ENCODE measurements at regions not wholly inside any gene's neighbourhood (a gene's known extent, or its start where the extent isn't known, plus 50 kb on each side); places are given as distances from the start of the nearest gene placed in this dataset.
A peak's percentile ranks its signal among the peaks of the same experiment; 100 is the strongest.

DNA sequence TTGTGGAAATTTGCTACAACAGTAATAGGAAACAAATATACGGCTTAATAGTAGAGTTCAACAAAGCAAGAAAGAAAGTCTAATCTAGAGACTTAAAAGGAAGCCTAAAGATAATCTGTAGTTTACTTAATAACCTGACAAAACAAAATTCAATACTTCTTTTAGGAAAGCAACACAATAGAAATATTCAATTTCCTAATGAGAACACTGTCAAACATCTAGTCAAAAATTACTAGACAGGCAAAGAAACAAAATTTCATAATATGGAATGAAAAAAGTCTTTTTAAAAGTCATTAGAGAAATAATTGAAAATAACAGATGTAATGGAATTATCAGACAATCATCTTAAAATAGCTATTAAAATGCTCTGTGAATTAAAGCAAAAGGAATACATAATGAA lies 692.5 kb upstream of the ADAMTS16 start:
- no peak overlapping the region for H3K27ac ChIP-seq (replicated peaks)
- H3K4me3 ChIP-seq (replicated peaks; ENCODE audit: insufficient read depth, low read length): no peak overlapping the region
- no peaks in the 10 kb centered on the region for H3K27me3 ChIP-seq (ENCODE audit: insufficient read depth, poor library complexity, severe bottlenecking)
- DNase-seq (ENCODE audit: low read depth in 1 of 2, low spot score in 1 of 2): no peak
- TF ChIP-seq CTCF (IDR thresholded peaks at IDR 0.05; ENCODE audit: insufficient read depth, low read length): no peak
- TF ChIP-seq POLR2AphosphoS5 (IDR thresholded peaks at IDR 0.05; ENCODE audit: low read depth): no peak
- no peak for TF ChIP-seq REST (IDR thresholded peaks at IDR 0.05; ENCODE audit: insufficient replicate concordance, low read depth)

DNA sequence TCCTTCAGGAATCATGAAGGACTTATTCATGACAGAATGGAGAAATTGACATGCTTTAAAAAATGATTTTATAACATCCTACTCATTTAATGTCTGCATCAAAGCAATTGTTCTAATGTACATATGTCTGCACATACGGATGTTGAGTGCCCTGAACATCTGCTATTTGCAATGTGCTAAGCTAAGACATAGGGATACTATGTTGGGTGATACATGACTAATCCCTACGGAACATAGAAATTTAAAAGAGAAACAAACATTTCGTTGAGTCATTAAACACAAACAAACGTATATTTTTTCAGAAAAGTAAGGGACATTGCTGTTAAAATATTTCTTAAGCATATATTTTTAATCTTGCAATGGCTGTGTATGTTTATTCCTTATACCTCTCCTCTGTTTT lies 686.5 kb upstream of the ADAMTS16 start:
- no peak for TF ChIP-seq CTCF (IDR thresholded peaks at IDR 0.05; ENCODE audit: insufficient read depth, low read length)
- no peak for TF ChIP-seq GABPA (IDR thresholded peaks at IDR 0.05; ENCODE audit: low read depth)
- TF ChIP-seq POLR2AphosphoS5 (IDR thresholded peaks at IDR 0.05; ENCODE audit: low read depth): no peak
- TF ChIP-seq SPI1 (IDR thresholded peaks at IDR 0.05; ENCODE audit: borderline replicate concordance, low read depth): no peak
- no peak for TF ChIP-seq REST (IDR thresholded peaks at IDR 0.05; ENCODE audit: insufficient replicate concordance, low read depth)

GRCh38 chr5:4479426-4479825 lies 660.7 kb upstream of the ADAMTS16 start:
- DNase-seq (ENCODE audit: low read depth in 1 of 2, low spot score in 1 of 2): peak in 1 of 2 experiments; percentile 11
- Histone ChIP-seq H3K4me3 (replicated peaks; ENCODE audit: insufficient read depth, low read length) (no peak overlapping the region), H3K27ac (replicated peaks) (no peak overlapping the region), H3K27me3 (ENCODE audit: insufficient read depth, poor library complexity, severe bottlenecking) (no peaks in the 10 kb centered on the region)
- TF ChIP-seq CTCF (IDR thresholded peaks at IDR 0.05; ENCODE audit: insufficient read depth, low read length) (no peak), SPI1 (IDR thresholded peaks at IDR 0.05; ENCODE audit: borderline replicate concordance, low read depth) (peak; percentile 36; the same call in 1 of the 2 replicates)

More for the DNA sequence above, 686.5 kb upstream of the ADAMTS16 start:
- DNase-seq (ENCODE audit: low read depth in 1 of 2, low spot score in 1 of 2): no peak
- no peaks in the 10 kb centered on the region for H3K27me3 ChIP-seq (ENCODE audit: insufficient read depth, poor library complexity, severe bottlenecking)
- no peak overlapping the region for H3K27ac ChIP-seq (replicated peaks)
- no peak overlapping the region for H3K4me3 ChIP-seq (replicated peaks; ENCODE audit: insufficient read depth, low read length)

DNA sequence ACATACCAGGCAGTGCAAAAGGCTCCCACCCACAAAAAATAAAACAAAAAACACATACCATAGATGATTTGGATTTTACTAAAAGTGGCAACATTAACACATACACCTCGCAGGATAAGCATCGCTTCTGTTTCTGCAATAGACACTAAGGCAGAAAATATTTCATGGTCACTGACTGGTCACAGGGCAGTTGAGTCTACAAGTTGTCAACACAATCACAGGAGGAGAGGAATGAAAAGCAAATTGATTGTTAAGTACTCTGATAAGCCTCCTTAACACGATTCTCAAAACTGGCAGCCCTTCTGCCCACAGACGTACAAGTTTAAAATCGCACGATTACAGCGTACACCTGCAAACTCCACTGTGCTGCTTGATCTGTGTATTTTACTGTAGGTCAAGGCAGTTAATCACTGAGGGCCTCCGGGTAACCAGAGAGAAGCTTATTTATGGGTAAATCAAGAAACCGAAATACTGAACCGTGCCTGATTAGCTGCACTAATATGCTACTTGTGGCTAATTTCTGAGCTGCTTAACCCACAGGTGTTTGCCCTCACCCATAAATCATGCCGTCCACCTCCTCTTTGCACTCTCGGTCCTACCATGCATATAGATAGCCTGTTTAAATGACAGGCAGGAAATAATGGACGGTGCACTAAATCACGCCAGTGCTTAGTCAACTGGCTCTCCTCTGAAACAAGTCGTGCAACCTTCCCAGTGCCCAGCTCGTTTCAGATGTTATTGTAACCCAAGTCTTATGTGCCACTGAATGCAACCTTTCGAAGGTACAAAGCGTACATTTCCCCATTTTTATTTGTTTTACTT lies 659.4 kb upstream of the ADAMTS16 start:
- TF ChIP-seq SPI1 (IDR thresholded peaks at IDR 0.05; ENCODE audit: borderline replicate concordance, low read depth): no peak
- TF ChIP-seq POLR2AphosphoS5 (IDR thresholded peaks at IDR 0.05; ENCODE audit: low read depth): no peak
- TF ChIP-seq GABPA (IDR thresholded peaks at IDR 0.05; ENCODE audit: low read depth): no peak
- TF ChIP-seq REST (IDR thresholded peaks at IDR 0.05; ENCODE audit: insufficient replicate concordance, low read depth): no peak
- TF ChIP-seq CTCF (IDR thresholded peaks at IDR 0.05; ENCODE audit: insufficient read depth, low read length): no peak
- Histone ChIP-seq H3K27ac (replicated peaks) (no peak overlapping the region), H3K27me3 (ENCODE audit: insufficient read depth, poor library complexity, severe bottlenecking) (no peaks in the 10 kb centered on the region), H3K4me3 (replicated peaks; ENCODE audit: insufficient read depth, low read length) (no peak overlapping the region)
- no peak for DNase-seq (ENCODE audit: low read depth in 1 of 2, low spot score in 1 of 2)
